Erythroblast (primary cell): ENCODE measurements at regions not wholly inside any gene's neighbourhood (a gene's known extent, or its start where the extent isn't known, plus 50 kb on each side); places are given as distances from the start of the nearest gene placed in this dataset.

ENCODE experiments used
- GATA1 ChIP-seq: IDR thresholded peaks from 2 replicates; pipeline ENCODE4 v1.6.1; 2011; ENCODE audit warnings: low read depth, mild to moderate bottlenecking, control low read depth, low read length, moderate library complexity
- POLR2A ChIP-seq: IDR thresholded peaks from 2 replicates; pipeline ENCODE4 v1.6.1; 2011; ENCODE audit warnings: mild to moderate bottlenecking, low read length

- TF ChIP-seq POLR2A (no peak), GATA1 (no peak)
Measured at GRCh38 chr21:23543333-23543732, 2063.9 kb downstream of the MRPL39 start.
